Kidney glomerular epithelial cell (primary cell): ENCODE measurements at regions not wholly inside any gene's neighbourhood (a gene's known extent, or its start where the extent isn't known, plus 50 kb on each side); places are given as distances from the start of the nearest gene placed in this dataset.
"Not testable (repeated sequence)": the region's sequence is repeated elsewhere in the genome, so short reads cannot be mapped to it uniquely, and the experiment has no call there.

Experiments used
- DNase-seq: peaks from one replicate; lab custom pipeline; 2025; lab: John Stamatoyannopoulos, UW

GRCh38 chr5:118552731-118553360 is 435.5 kb downstream of the DTWD2 start:
- no peak for DNase-seq

- no peak for DNase-seq
These were observed 436.2 kb downstream of the DTWD2 start for GRCh38 chr5:118552146-118552545.

- no peak for DNase-seq
These were observed 436.6 kb downstream of the DTWD2 start for GRCh38 chr5:118551716-118552115.

GRCh38 chr5:118551031-118551430 is 437.3 kb downstream of the DTWD2 start:
- DNase-seq, result no peak

DNA sequence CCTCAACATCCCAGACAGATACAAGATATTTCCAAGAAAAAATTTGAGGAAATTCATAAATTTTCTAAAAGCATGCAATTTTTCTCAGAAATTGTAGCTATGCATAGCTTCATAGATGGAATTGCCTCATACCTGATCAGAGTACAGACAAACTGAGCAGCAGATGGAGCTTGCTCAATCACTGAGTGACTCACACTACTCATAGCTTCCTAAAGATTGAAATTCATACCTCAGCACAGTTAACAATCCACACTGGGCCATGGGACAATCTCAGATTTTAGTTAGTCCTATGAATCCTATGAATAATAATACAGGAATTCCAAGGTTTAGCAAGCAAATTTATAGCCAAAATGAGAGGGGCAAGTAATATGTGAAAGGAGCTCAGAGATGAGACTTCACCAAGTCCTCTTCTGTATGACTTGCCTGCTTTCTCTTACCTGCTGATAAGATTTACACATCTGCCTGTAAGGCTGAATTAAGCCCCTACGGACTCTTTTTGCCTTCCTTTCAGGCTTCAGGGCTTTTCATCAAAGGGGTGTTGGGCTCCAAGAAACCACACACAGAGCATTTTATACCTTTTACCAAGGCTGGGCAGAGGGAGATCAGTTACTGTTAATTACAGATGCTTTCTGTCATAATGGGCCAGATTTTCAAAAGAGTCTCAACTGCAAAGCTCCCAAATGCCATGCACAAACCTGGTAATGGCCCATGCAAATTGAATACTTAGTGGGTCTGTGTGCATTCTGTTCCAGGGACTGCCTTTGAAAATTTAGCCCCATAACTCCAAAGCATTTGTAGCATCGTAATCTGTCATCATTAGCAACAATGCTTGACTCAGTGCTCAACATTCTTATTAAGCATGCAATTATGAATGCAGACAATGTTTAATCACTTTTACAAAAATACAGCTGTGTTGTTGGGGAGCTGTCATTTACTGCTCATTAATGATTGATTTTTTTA is 439.3 kb downstream of the DTWD2 start:
- DNase-seq, result no peak

DNA sequence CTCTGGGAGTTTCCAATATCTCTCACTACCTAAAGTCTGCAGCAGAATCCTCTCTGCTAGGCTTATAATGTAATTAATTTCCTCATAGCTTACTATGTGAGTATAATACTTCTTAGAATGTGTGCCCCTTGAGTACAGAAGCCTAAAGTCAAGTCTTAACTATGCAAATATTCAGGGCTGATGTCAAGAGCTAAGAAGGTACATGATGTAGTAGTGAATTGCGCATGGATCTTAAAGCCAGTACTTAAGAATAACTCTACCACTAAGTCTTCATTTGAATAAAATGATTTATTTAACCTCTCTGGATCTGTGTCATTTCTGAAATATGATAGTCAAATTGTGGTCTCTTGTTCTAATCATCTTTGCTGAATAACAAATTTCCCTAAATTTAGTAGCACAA is 442.9 kb downstream of the DTWD2 start:
- DNase-seq, result no peak

DNA sequence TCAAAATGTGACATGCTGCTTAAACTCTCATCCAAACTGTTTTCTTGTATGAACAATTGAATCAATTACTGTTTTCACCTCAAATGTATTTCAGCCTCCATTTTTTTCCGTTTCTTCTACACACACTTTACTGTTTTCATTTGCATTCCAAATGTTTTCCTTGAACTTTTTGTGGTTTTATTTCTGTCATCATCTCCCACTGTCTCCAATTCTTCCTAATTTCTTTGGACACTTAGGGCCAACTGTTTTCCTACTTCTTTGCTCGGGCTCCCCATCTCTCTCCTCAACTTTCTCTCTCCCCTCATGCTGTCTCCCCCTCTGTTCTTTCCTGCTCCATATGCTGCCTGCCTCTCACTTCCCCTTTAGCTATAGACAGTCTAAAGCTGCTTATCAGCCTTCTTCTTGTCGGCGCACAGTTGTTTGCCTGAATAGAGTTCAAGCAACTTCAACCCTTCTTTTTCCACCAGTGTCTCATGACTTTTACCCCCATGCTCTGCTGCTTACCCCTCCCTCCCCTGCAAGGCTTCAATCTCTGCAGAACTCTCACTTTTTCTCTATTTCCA is 443.4 kb downstream of the DTWD2 start:
- DNase-seq, result no peak

DNA sequence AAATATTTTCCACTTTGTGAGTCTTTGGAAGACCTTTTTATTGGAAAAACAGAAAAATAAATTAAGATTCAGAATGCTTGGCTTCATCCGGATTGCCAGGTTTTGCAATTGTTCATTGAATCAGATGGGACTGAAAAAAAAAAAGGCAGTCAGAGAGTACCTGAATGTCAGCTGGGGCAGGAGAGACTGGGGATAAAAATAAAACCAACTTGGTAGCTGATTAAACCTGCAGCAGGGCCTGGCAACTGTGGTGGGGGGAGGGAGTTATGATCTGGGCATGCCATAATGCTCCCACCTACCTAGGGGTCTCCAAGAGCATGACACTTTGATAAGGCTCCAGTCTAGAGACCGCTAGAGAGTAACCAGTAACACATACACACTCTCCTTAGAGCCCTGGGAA is 454.4 kb downstream of the DTWD2 start:
- no peak for DNase-seq

GRCh38 chr5:118533156-118533555 is 455.2 kb downstream of the DTWD2 start:
- DNase-seq, result no peak

GRCh38 chr5:118531276-118531675 is 457.1 kb downstream of the DTWD2 start:
- DNase-seq, result no peak

- DNase-seq, result no peak
These were observed 458.8 kb downstream of the DTWD2 start for GRCh38 chr5:118529361-118530144.

DNA sequence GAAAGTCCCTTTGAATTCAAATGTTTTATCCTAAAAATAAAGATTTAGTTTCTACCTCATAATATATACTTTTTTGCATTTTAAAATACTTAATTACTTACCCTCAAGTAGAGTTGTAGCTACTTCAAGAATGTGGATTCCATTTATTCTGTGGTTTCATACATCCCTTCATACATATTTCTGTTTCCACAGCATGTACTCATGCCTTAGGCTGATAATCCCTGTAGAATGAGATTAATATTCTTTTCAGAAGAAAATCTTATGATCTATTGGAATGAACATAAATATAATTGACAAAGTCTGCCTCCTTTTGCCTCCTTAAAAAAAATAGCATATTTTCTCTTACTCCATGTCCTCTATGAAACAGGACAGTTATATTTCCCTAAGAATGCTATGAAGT is 465.7 kb downstream of the DTWD2 start:
- DNase-seq, result no peak

DNA sequence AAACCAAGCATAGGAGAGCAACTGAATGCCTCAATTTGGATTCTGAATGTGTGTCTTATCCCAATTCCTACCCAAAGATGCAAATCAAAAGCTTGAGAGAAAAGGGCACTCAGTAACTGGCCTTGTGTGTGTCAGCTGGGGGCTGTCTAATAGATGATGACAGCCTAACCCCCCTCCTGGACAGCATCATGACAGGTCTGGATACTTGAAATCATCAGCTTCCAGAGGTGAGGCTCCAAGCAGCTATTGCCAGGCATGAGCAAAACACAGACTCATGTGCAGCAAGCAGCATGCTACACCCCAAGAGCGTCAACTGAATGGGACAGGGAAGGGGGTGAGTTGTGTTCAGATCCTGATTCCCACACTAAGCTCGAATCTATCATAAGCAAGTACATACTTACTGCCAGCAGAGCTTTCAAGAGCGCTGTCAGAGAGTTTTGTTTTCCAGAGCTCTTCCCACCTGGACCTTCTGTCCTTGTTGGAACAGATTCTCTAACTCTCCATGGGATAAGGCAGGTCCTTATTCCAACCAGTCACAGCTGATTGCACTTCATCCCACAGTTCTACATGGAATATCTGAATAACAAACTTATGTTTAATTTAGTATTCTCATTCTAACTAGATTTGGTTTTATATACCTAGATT is 467.5 kb downstream of the DTWD2 start:
- DNase-seq, result no peak

GRCh38 chr5:118519466-118519865 is 468.9 kb downstream of the DTWD2 start:
- DNase-seq, result no peak

- no peak for DNase-seq
These were observed 469.6 kb downstream of the DTWD2 start for GRCh38 chr5:118518720-118519119.

GRCh38 chr5:118511846-118512245 is 476.5 kb downstream of the DTWD2 start:
- no peak for DNase-seq

DNA sequence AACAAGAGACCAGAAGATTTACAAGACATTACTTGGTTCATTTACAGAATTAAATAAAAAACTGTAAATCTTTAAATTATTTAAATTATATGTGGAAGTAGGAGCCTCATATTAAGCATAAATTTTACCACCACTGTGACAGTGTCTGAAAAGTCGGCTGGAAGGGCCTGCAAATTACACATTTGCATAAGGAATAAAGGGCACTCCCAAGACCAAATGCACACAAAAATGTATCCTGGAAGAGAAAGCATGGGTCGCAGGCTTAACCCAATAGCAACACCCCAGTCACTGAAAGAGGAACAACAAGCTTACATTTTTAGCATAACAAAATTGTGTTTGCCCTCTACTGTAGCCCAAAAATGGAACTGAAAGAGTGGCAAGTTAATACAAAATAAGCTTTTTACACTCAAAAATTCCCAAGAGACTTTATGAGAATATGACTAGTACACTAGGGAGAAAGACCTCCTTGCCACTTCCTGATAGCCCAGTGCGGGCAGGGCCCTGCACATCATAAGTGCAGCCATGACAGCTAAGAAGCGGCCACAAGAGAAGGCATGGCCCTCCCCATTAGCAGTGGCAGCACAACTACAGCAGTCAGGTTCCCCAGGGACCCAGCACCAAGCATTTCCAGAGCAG is 482.0 kb downstream of the DTWD2 start:
- DNase-seq, result no peak

DNA sequence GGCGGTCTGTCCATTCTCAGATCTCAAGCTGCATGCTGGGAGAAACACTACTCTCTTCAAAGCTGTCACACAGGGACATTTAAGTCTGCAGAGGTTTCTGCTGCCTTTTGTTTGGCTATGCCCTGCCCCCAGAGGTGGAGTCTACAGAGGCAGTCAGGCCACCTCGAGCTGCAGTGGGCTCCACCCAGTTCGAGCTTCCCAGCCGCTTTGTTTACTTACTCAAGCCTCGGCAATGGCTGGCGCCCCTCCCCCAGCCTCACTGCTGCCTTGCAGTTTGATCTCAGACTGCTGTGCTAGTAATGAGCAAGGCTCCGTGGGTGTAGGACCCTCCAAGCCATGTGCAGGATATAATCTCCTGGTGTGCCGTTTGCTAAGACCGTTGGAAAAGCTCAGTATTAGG is 486.1 kb downstream of the DTWD2 start:
- DNase-seq, result not testable (repeated sequence)

- no peak for DNase-seq
These were observed 497.0 kb downstream of the DTWD2 start for GRCh38 chr5:118491351-118491750.

DNA sequence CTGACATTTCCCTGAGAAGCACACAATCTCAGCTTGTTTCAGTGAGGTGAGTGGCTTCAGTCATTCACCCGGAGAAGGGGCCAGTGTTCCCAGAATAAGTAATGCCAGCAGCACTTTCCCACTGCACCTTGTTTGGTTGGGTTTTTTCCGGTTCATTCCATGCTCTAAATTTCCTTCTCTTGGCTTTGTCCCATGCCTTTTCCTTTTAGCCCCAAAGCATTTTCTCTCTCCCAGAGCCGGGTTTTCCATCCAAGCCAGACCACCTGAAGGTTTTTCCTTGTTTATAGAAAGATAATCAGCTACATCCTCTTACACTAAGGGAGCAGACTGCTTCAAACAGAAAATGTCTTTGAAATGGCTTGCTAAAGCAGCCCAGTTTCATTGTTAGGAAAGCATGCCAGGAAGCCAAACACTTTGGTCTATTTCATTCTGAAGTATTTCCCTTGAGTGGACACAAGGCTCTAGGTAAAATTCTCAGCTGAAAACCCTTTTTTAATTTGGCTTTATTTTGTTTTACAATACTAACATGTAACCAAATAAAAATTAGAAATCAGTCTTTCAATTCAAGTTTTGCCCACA is 501.6 kb downstream of the DTWD2 start:
- DNase-seq, result no peak

DNA sequence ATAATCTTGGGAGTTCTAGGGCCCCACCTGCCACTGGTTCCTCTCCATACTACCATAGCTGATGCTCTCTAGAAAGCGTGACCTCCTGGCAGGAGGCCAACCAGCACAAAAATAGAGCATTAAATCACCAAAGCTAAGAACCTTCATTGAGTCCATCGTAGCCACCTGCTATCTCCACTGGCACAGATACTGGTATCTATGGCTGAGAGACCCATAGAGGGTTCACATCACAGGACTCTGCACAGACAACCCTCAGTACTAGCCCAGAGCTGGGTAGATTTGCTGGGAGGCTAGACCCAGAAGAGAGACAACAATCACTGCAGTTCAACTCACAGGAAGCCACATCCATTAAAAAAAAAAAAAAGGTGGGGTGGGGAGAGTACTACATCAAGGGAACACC is 509.1 kb downstream of the DTWD2 start:
- DNase-seq, result no peak
